LNCaP clone FGC (cell line): ENCODE measurements at regions not wholly inside any gene's neighbourhood (a gene's known extent, or its start where the extent isn't known, plus 50 kb on each side); places are given as distances from the start of the nearest gene placed in this dataset.

Source experiments
- DNase-seq: peaks from one replicate; pipeline ENCODE4 v3.0.0-alpha.2; 2011; ENCODE audit warnings: low read depth
- H3K4me3 ChIP-seq: 2 replicates; pipeline ENCODE4 v1.5.1; 2011; ENCODE audit warnings: mild to moderate bottlenecking, low read depth, low read length, control low read depth
- CTCF ChIP-seq: IDR thresholded peaks from 2 replicates; pipeline ENCODE4 v1.5.1; 2012; ENCODE audit warnings: mild to moderate bottlenecking; ENCODE audit not compliant: control insufficient read depth, insufficient read depth; ENCODE audit errors: extremely low read depth

DNA sequence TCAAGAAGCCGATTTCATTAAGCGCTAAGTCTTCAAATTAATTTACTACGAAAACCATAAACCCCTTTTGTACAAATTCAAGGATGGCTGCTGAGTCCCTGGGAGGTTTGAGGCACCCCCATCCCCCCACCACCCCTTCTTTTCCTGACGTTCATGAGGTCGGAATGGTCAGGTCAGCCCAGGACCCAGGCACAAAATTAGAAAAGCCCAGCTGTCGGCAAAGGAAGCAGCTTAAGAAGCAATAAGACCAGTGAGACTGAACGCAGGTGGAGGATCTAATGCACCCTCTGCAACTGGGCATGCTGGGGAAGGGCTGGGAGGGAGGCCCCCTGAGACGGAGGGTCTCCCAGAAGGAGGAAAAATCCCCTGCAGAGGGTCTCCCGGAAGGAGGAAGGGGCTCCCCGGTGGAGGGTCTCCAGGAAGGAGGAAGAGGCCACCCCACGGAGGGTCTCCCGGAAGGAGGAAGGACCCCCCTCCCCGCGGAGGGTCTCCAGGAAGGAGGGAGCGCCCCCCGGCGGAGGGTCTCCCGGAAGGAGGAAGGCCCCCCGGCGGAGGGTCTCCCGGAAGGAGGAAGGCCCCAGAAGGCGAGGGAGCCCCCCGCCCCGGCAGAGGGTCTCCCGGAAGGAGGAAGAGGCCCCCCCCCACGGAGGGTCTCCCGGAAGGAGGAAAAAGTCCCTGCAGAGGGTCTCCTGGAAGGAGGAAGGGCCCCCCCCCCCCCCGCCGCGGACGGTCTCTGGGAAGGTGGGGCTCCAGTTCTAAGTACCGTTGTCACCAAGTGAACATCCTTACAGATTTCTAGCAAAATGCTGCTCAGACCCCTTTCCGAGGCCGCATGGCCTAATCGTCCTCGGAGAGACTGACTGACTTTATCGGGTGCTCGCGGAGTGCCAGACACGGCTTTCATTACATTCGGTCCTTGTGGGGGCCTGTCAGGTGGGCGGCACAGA lies 74.4 kb upstream of the FCN1 start:
- no peak overlapping the region for H3K4me3 ChIP-seq
- DNase-seq = no peak
- TF ChIP-seq CTCF = no peak

DNA sequence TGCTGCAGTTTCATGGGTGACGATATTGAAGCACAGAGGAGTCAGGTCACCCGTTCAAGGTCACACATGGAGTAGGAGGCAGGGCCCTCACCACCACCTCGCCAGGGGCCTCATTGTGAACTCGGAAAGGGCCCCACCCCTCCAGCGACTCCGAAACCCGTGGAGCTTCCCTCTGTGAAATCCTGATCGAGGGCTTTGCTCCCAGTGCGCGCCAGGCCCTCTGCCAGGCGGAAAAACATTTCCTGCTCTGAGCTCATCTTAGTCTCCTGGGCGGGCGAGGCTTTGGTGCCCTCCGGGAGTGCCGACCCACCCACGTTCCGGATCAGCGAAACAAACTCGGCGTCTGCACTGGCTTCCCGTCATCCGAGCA lies 75.0 kb upstream of the FCN1 start:
- no peak overlapping the region for H3K4me3 ChIP-seq
- DNase-seq = no peak
- TF ChIP-seq CTCF = no peak

DNA sequence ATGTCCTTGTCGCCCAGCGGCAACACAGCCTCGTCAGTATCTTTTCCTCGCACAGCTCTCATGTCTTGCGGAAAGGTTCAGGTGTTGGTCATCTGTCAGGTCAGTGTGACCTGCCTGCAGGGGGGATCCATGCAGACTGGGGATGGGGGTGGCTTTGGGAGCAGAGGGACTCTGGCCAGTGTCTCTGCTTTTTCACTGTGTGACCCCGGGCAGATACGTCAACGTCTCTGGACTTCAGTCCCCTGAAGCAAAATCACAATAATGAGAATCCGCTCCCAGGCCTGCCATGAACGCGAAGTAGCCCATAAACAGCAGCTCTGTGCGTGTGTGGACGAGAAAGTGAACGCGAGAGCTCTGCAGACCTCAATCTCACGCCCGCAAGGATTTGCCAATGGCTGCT lies 75.7 kb upstream of the FCN1 start:
- no peak for DNase-seq
- H3K4me3 ChIP-seq = no peak overlapping the region
- no peak for TF ChIP-seq CTCF

DNA sequence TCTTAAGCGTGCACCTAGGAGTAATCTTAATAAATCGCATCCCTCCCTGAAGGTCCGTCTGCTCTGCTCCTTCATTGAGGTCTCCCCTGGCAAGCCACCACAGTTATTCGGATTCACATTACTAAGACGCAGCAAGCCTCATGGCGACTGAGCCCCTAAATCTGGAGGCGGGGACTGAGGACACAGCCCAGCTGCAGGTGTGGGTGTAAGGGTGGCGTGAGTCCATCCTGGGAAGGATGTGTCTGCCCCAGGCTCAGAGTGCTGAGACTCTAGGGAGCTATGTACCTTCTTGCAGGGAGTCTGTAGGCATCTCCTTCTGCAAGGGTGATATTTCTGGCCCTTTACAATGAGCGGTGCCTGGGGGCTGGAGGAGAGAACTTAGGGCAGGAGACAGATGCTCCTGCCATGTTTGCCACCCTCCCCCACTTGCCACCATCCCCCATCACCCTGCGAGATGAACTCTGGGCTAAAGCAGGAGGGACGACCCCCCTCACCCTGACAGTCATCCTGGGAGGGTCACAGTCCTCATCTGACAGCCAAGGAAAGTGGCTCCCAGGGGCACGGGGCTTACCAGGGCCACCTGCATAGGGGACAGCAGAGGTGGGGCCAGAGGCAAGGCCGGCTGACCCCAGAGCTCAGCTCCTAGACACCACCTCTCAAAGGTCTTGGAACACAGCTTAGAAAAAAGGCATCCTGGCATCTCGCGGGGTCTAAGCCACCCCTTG lies 76.4 kb upstream of the FCN1 start:
- DNase-seq = no peak
- TF ChIP-seq CTCF = no peak
- H3K4me3 ChIP-seq = no peak overlapping the region

GRCh38 chr9:134994926-134995791 lies 77.4 kb upstream of the FCN1 start:
- no peak for TF ChIP-seq CTCF
- H3K4me3 ChIP-seq = no peak overlapping the region
- no peak for DNase-seq

GRCh38 chr9:134995792-134996120 lies 78.0 kb upstream of the FCN1 start:
- DNase-seq = no peak
- TF ChIP-seq CTCF = no peak
- H3K4me3 ChIP-seq = no peak overlapping the region
